Skin of body (tissue), 2 donors: ENCODE measurements at regions not wholly inside any gene's neighbourhood (a gene's known extent, or its start where the extent isn't known, plus 50 kb on each side); places are given as distances from the start of the nearest gene placed in this dataset. TPM values are rescaled to one million over a fixed set of nuclear protein-coding genes. Genes with fewer than 3 reads are reported as not detected.

Experiments used
- DNase-seq: peaks from one replicate; lab custom pipeline; 2025; lab: John Stamatoyannopoulos, UW
- small RNA-seq: library from RNA; depleted of rRNA; stranded (forward); fragments of <200 nt; gene quantifications from one replicate; pipeline ENCODE3, GENCODE V24; 2014; ENCODE audit warnings: low replicate concordance

GRCh38 chr6:37556881-37557644, 57.4 kb upstream of the CCDC167 start:
- DNase-seq: no peak

- no peak for DNase-seq
Observed at GRCh38 chr6:37555040-37555781, 55.5 kb upstream of the CCDC167 start.

GRCh38 chr6:37554480-37554819, 54.8 kb upstream of the CCDC167 start:
- no peak for DNase-seq

GRCh38 chr6:37552267-37552666, 52.6 kb upstream of the CCDC167 start:
- DNase-seq: no peak

GRCh38 chr6:37551867-37552266, 52.2 kb upstream of the CCDC167 start:
- no peak for DNase-seq

GRCh38 chr6:37551446-37551845, 51.8 kb upstream of the CCDC167 start:
- no peak for DNase-seq

DNA sequence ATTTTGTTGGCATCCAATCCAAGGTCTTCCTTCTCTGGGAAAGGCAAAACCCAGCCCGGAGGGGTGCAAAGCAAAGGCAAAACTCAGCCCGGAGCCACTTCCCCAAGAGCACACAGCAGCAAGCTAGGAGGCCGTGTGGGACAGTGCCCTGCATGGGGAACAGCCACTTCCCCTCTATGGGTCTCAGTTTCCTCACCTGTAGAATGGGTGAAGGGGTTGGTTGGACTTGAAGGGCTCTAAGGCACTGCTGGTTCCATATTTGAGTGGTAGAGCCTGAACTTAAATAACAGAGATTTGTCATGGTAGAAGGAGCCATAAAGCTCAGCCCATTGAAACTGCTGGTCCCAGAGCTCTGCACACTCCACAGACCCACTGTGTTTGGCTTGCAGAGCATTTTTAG, 51.3 kb upstream of the CCDC167 start:
- no peak for DNase-seq

- DNase-seq: no peak
Observed at GRCh38 chr6:37550191-37550831, 50.6 kb upstream of the CCDC167 start.

DNA sequence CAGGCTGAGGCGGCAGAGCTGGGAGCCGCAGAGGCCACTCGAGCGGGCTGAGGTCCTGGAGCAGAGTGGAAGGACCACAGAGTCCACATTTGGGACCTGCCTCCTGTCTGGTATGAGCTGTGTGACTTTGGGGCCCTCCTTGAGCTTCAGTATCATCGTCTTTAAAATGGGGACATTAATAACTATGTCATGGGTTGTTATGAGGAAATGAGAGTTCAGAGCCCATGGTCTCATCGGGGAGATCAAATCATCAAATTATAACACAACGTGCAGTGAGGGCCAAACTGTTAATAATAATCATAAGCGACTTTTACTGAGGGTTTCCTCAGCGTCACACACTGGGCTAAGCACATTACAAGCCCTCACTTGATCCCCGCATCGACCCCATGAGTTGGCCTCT, 49.9 kb upstream of the CCDC167 start:
- DNase-seq: no peak

Small RNA genes in the stretch of these regions (small RNA-seq; reads per million reads assigned to genes)
- not detected for gene MIR4462
